ENCODE measurements at regions not wholly inside any gene's neighbourhood (a gene's known extent, or its start where the extent isn't known, plus 50 kb on each side); places are given as distances from the start of the nearest gene placed in this dataset.
A peak's percentile ranks its signal among the peaks of the same experiment; 100 is the strongest.

GRCh38 chr4:22911285-22911684, 218.5 kb downstream of the GBA3 start:
- Mint-ChIP-seq H3K36me3 (ENCODE audit: unreplicated experiment) (no peaks in the 10 kb centered on the region), H3K4me3 (ENCODE audit: unreplicated experiment) (no peak overlapping the region), H3K9me3 (ENCODE audit: unreplicated experiment) (no peaks in the 10 kb centered on the region), H3K4me1 (ENCODE audit: low read depth, unreplicated experiment) (peaks cover 7% of the 10 kb centered on the region), H3K27me3 (ENCODE audit: unreplicated experiment) (no peaks in the 10 kb centered on the region), H3K27ac (ENCODE audit: unreplicated experiment) (no peak overlapping the region)
- no peak for TF ChIP-seq CTCF (IDR thresholded peaks at IDR 0.05; ENCODE audit: partially characterized antibody, unreplicated experiment)
- DNase-seq, result no peak

GRCh38 chr4:22910200-22910599, 217.5 kb downstream of the GBA3 start:
- no peak for TF ChIP-seq CTCF (IDR thresholded peaks at IDR 0.05; ENCODE audit: partially characterized antibody, unreplicated experiment)
- Mint-ChIP-seq H3K4me1 (ENCODE audit: low read depth, unreplicated experiment) (peaks cover 7% of the 10 kb centered on the region), H3K4me3 (ENCODE audit: unreplicated experiment) (no peak overlapping the region), H3K9me3 (ENCODE audit: unreplicated experiment) (no peaks in the 10 kb centered on the region), H3K36me3 (ENCODE audit: unreplicated experiment) (no peaks in the 10 kb centered on the region), H3K27me3 (ENCODE audit: unreplicated experiment) (no peaks in the 10 kb centered on the region), H3K27ac (ENCODE audit: unreplicated experiment) (peak overlapping the region; percentile 10)
- DNase-seq, result no peak

GRCh38 chr4:22906045-22906444, 213.3 kb downstream of the GBA3 start:
- H3K4me3 Mint-ChIP-seq (ENCODE audit: unreplicated experiment), result no peak overlapping the region
- H3K36me3 Mint-ChIP-seq (ENCODE audit: unreplicated experiment), result no peaks in the 10 kb centered on the region
- no peaks in the 10 kb centered on the region for H3K9me3 Mint-ChIP-seq (ENCODE audit: unreplicated experiment)
- TF ChIP-seq CTCF (IDR thresholded peaks at IDR 0.05; ENCODE audit: partially characterized antibody, unreplicated experiment), result no peak
- no peak overlapping the region for H3K27ac Mint-ChIP-seq (ENCODE audit: unreplicated experiment)
- peaks cover 11% of the 10 kb centered on the region for H3K4me1 Mint-ChIP-seq (ENCODE audit: low read depth, unreplicated experiment)
- no peak for DNase-seq
- no peaks in the 10 kb centered on the region for H3K27me3 Mint-ChIP-seq (ENCODE audit: unreplicated experiment)

- no peak overlapping the region for H3K4me3 Mint-ChIP-seq (ENCODE audit: unreplicated experiment)
- no peaks in the 10 kb centered on the region for H3K9me3 Mint-ChIP-seq (ENCODE audit: unreplicated experiment)
- H3K4me1 Mint-ChIP-seq (ENCODE audit: low read depth, unreplicated experiment), result peaks cover 8% of the 10 kb centered on the region
- no peak for TF ChIP-seq CTCF (IDR thresholded peaks at IDR 0.05; ENCODE audit: partially characterized antibody, unreplicated experiment)
- DNase-seq, result no peak
- H3K27me3 Mint-ChIP-seq (ENCODE audit: unreplicated experiment), result no peaks in the 10 kb centered on the region
- H3K36me3 Mint-ChIP-seq (ENCODE audit: unreplicated experiment), result no peaks in the 10 kb centered on the region
- H3K27ac Mint-ChIP-seq (ENCODE audit: unreplicated experiment), result no peak overlapping the region
These were observed 211.2 kb downstream of the GBA3 start for GRCh38 chr4:22903913-22904312.

GRCh38 chr4:22901631-22902030, 208.9 kb downstream of the GBA3 start:
- no peaks in the 10 kb centered on the region for H3K27me3 Mint-ChIP-seq (ENCODE audit: unreplicated experiment)
- peak overlapping the region; percentile 49 for H3K27ac Mint-ChIP-seq (ENCODE audit: unreplicated experiment)
- H3K4me3 Mint-ChIP-seq (ENCODE audit: unreplicated experiment), result no peak overlapping the region
- DNase-seq, result no peak
- H3K4me1 Mint-ChIP-seq (ENCODE audit: low read depth, unreplicated experiment), result peaks cover 8% of the 10 kb centered on the region
- no peaks in the 10 kb centered on the region for H3K9me3 Mint-ChIP-seq (ENCODE audit: unreplicated experiment)
- no peak for TF ChIP-seq CTCF (IDR thresholded peaks at IDR 0.05; ENCODE audit: partially characterized antibody, unreplicated experiment)
- H3K36me3 Mint-ChIP-seq (ENCODE audit: unreplicated experiment), result no peaks in the 10 kb centered on the region
